ENCODE measurements at regions not wholly inside any gene's neighbourhood (a gene's known extent, or its start where the extent isn't known, plus 50 kb on each side); places are given as distances from the start of the nearest gene placed in this dataset.

GRCh38 chr18:76252880-76253279 is 242.2 kb downstream of the ZNF516 start:
- no peak for DNase-seq

- DNase-seq = no peak
Observed at GRCh38 chr18:76252139-76252538, 242.9 kb downstream of the ZNF516 start.

- DNase-seq = no peak
Observed at GRCh38 chr18:76251691-76252090, 243.4 kb downstream of the ZNF516 start.

GRCh38 chr18:76246590-76246989 is 248.5 kb downstream of the ZNF516 start:
- DNase-seq = no peak

GRCh38 chr18:76234676-76235060 is 260.4 kb downstream of the ZNF516 start:
- no peak for DNase-seq

GRCh38 chr18:76233876-76234675 is 261.0 kb downstream of the ZNF516 start:
- no peak for DNase-seq

- no peak for DNase-seq
Observed at GRCh38 chr18:76233406-76233805, 261.6 kb downstream of the ZNF516 start.

- no peak for DNase-seq
Observed at GRCh38 chr18:76232779-76233178, 262.3 kb downstream of the ZNF516 start.

GRCh38 chr18:76232010-76232409 is 263.0 kb downstream of the ZNF516 start:
- DNase-seq = no peak

GRCh38 chr18:76231402-76231801 is 263.6 kb downstream of the ZNF516 start:
- no peak for DNase-seq

GRCh38 chr18:76230791-76231190 is 264.3 kb downstream of the ZNF516 start:
- DNase-seq = no peak

- DNase-seq = no peak
Observed at GRCh38 chr18:76228716-76229115, 266.3 kb downstream of the ZNF516 start.

GRCh38 chr18:76227759-76228158 is 267.3 kb downstream of the ZNF516 start:
- no peak for DNase-seq

- no peak for DNase-seq
Observed at GRCh38 chr18:76223403-76223802, 271.6 kb downstream of the ZNF516 start.

- DNase-seq = no peak
Observed at GRCh38 chr18:76219023-76219422, 276.0 kb downstream of the ZNF516 start.

- no peak for DNase-seq
Observed at GRCh38 chr18:76216096-76216495, 278.9 kb downstream of the ZNF516 start.

- DNase-seq = no peak
Observed at GRCh38 chr18:76213991-76214390, 281.1 kb downstream of the ZNF516 start.

GRCh38 chr18:76212960-76213359 is 282.1 kb downstream of the ZNF516 start:
- DNase-seq = no peak

GRCh38 chr18:76209597-76209996 is 285.4 kb downstream of the ZNF516 start:
- no peak for DNase-seq

- DNase-seq = no peak
Observed at GRCh38 chr18:76208678-76209306, 286.2 kb downstream of the ZNF516 start.

GRCh38 chr18:76205906-76206305 is 289.1 kb downstream of the ZNF516 start:
- no peak for DNase-seq

- no peak for DNase-seq
Observed at GRCh38 chr18:76203552-76203951, 291.5 kb downstream of the ZNF516 start.

- no peak for DNase-seq
Observed at GRCh38 chr18:76202322-76202721, 292.7 kb downstream of the ZNF516 start.

GRCh38 chr18:76195601-76196000 is 299.4 kb downstream of the ZNF516 start:
- no peak for DNase-seq

- no peak for DNase-seq
Observed at GRCh38 chr18:76188097-76188496, 306.9 kb downstream of the ZNF516 start.
